Activated CD4-positive, alpha-beta T cell treated with anti-CD3 and anti-CD28 coated beads, Interleukin-2, amount 10 ng/mL, durations not matched to agents 7 days and 5 days (primary cell): ENCODE measurements at regions not wholly inside any gene's neighbourhood (a gene's known extent, or its start where the extent isn't known, plus 50 kb on each side); places are given as distances from the start of the nearest gene placed in this dataset.

Experiments
- CTCF ChIA-PET: fragments of 350-600 bp; sonication (Branson Sonifier 250); formaldehyde crosslinking; loops from one replicate; lab custom pipeline; 2021; ENCODE audit warnings: antibody characterized with exemption; lab: Charles Lee
- POLR2A ChIA-PET: fragments of 350-600 bp; sonication (Branson Sonifier 250); formaldehyde crosslinking; loops from one replicate; lab custom pipeline; 2021; ENCODE audit warnings: antibody characterized with exemption; lab: Charles Lee
- DNase-seq: peaks from one replicate; pipeline ENCODE4 v3.0.0-alpha.2; 2020
- H3K27ac Mint-ChIP-seq: one replicate; pipeline ENCODE4 v1.8.0; 2021; ENCODE audit warnings: mild to moderate bottlenecking, moderate library complexity, mixed read lengths
- H3K27me3 Mint-ChIP-seq: one replicate; pipeline ENCODE4 v1.8.0; 2021; ENCODE audit warnings: mixed read lengths
- H3K36me3 Mint-ChIP-seq: one replicate; pipeline ENCODE4 v1.8.0; 2021; ENCODE audit warnings: low read depth, mixed read lengths
- H3K4me1 Mint-ChIP-seq: one replicate; pipeline ENCODE4 v1.8.0; 2021; ENCODE audit warnings: mixed read lengths
- H3K4me3 Mint-ChIP-seq: one replicate; pipeline ENCODE4 v1.8.0; 2021; ENCODE audit warnings: mild to moderate bottlenecking, moderate library complexity, mixed read lengths
- H3K9me3 Mint-ChIP-seq: one replicate; pipeline ENCODE4 v1.8.0; 2021; ENCODE audit warnings: mixed read lengths

DNA sequence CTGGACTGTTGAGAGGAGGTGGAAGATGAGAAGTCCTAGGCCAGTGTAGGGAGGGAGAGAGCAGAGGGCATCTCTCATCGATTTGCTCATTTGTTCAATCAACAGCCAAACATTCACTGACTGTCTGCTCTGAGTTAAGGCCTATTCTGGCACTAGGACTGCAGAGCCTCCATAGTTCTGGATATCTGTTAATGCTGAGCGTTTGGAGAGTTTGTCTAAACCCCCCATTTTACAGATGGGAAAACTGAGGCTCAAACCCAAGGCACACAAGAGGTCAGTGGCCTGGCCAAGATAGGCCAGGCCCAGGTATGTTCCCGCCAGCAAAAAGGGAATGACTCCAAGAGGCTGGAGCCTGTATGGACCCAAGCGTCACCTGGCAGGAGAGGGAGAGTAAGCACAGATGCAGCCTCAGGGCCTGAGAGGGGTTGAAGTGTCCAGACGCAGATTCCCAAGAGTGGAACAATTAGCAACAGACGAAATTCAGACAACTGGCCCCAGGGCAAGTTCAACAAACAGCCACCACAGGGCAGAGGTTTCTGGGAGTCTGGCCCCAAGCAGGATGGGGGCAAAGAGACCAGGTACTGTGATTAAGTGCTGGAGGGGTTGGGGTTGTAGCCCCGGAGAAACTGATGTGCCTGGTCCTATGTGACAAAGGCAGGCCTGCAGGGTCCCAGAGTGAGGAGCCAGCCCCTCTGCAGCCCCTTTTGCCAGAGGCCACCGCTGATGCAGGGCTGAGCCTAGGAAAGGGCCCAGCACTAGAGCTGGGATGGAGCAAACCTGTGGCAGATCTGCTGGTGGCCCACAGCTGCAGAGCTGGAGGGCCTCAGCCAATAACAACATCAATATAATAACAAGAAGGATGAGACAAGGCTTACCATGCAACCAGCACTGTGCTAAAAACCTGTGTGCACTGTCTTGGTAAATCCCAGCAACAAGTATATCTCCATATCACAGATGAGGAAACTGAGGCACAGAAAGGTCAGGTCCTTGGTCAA lies 245.1 kb upstream of the TLE3 start:
- POLR2A ChIA-PET: no interaction called here
- Mint-ChIP-seq H3K36me3 (no peaks in the 10 kb centered on the region), H3K9me3 (no peaks in the 10 kb centered on the region), H3K27me3 (peaks cover 5% of the 10 kb centered on the region), H3K27ac (no peak overlapping the region), H3K4me3 (no peak overlapping the region), H3K4me1 (no peaks in the 10 kb centered on the region)
- CTCF ChIA-PET: no interaction called here
- no peak for DNase-seq

DNA sequence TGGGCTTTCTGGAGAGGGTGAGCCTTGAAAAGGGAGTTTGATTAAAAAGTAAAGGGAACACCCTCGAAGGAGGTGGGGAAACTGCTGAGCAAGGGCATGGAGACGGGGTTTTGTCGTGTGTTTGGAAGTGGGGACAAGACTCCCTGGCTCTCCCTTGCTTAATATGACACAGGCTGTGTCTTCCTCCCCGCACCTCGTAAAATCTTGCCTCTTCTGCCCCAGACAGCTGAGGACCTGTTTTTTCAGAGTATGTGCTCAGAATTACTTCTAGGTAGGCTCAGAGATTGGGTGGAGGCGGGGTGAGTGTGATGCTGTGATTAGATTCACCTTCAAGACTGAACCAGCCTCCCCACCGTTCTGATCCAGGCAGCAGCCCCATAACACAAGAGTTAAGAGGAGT lies 244.4 kb upstream of the TLE3 start:
- no peak overlapping the region for H3K27ac Mint-ChIP-seq
- no peak for DNase-seq
- H3K27me3 Mint-ChIP-seq: peaks cover under 1% of the 10 kb centered on the region
- H3K4me3 Mint-ChIP-seq: no peak overlapping the region
- ChIA-PET POLR2A (no interaction called here), CTCF (no interaction called here)
- no peaks in the 10 kb centered on the region for H3K9me3 Mint-ChIP-seq
- no peaks in the 10 kb centered on the region for H3K36me3 Mint-ChIP-seq
- H3K4me1 Mint-ChIP-seq: no peaks in the 10 kb centered on the region

DNA sequence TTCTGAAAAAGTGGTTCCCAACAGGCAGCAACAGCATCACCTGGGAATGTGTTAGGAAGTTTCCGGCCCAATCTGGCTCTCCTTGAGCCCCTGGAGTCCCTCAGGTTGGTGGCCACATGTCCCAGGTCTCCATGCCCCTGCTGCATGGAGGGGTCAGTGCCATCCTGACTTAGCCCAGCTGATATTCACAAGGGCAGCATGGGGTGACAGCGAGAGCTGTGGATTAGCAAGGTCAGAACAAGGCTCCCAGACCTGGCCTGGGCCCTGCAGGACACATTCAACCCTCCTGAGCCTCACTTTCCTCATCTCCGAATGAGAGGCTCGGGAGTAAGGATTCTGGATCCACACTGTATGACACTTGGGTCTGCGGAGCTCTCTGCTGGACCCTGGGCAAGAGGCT lies 243.8 kb upstream of the TLE3 start:
- Mint-ChIP-seq H3K4me1 (peaks cover 2% of the 10 kb centered on the region), H3K27ac (no peak overlapping the region), H3K27me3 (no peaks in the 10 kb centered on the region), H3K4me3 (no peak overlapping the region), H3K9me3 (no peaks in the 10 kb centered on the region), H3K36me3 (no peaks in the 10 kb centered on the region)
- POLR2A ChIA-PET: no interaction called here
- no peak for DNase-seq
- CTCF ChIA-PET: no interaction called here

DNA sequence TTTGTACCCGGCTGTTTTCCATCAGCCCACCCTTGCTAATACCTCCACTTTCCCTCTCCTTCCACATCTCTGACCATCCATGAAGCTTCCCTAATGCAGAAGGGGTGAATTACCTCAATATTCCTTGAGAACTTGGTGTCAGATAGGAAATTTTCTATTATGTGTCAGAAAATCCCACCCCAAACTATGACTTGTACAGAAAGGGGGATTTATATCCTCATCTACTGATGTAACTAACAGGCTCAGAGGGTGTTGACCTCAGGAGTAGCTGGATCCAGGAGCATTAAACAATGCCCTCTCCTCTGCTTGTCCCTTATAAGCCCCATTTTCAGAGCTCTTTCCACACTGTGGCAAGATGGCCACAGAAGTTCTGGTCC lies 242.8 kb upstream of the TLE3 start:
- H3K27ac Mint-ChIP-seq: no peak overlapping the region
- no peak for DNase-seq
- CTCF ChIA-PET: no interaction called here
- peaks cover 3% of the 10 kb centered on the region for H3K36me3 Mint-ChIP-seq
- peaks cover 5% of the 10 kb centered on the region for H3K9me3 Mint-ChIP-seq
- peaks cover 4% of the 10 kb centered on the region for H3K4me1 Mint-ChIP-seq
- POLR2A ChIA-PET: no interaction called here
- H3K4me3 Mint-ChIP-seq: no peak overlapping the region
- peaks cover 6% of the 10 kb centered on the region for H3K27me3 Mint-ChIP-seq

DNA sequence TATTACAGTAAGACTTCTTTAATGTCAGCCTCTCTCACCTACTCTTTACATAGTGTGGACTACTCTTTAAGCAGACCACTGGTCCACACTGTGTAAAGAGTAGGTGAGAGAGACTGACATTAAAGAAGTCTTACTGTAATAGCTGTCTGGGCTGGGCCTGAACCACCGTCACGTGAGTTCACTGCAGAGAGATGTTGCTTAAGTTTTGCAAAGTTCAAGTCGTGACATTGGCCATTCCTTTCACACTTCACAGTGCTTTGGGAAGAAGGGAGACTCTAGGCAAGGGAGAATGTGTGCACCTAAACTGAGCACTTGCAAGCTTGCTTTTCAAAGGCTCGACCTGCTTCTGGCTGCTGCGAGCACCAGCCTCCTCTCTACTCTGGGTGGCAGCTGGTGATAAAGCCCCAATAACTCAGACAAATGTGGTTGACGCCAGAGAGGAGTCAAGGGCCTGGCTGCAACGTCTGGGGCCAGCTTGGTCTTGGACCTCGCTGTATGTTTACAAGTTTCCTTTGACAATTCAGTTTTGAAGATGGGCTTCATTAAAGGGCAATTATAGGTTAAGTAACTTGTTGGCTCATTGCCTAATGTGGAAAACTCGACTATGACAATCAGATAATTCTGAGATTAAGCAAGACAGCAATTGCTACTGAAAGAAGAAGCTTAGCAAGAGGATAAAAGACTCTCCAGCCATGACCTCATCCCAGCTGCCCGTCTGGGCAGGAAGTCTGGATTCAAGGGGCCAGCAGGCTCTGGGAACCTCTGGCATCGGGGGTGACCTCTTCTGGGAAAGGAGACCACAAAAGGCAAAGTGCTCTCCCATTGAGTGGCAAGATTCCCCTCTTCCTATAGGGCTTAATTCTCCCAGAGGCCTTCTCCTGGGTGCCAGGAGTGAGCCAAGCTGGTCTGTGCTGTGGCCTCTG lies 242.1 kb upstream of the TLE3 start:
- ChIA-PET CTCF (no interaction called here), POLR2A (no interaction called here)
- peaks cover 4% of the 10 kb centered on the region for H3K4me1 Mint-ChIP-seq
- H3K9me3 Mint-ChIP-seq: peaks cover 11% of the 10 kb centered on the region
- no peak for DNase-seq
- H3K36me3 Mint-ChIP-seq: peaks cover 3% of the 10 kb centered on the region
- H3K27me3 Mint-ChIP-seq: peaks cover 8% of the 10 kb centered on the region
- no peak overlapping the region for H3K4me3 Mint-ChIP-seq
- no peak overlapping the region for H3K27ac Mint-ChIP-seq

DNA sequence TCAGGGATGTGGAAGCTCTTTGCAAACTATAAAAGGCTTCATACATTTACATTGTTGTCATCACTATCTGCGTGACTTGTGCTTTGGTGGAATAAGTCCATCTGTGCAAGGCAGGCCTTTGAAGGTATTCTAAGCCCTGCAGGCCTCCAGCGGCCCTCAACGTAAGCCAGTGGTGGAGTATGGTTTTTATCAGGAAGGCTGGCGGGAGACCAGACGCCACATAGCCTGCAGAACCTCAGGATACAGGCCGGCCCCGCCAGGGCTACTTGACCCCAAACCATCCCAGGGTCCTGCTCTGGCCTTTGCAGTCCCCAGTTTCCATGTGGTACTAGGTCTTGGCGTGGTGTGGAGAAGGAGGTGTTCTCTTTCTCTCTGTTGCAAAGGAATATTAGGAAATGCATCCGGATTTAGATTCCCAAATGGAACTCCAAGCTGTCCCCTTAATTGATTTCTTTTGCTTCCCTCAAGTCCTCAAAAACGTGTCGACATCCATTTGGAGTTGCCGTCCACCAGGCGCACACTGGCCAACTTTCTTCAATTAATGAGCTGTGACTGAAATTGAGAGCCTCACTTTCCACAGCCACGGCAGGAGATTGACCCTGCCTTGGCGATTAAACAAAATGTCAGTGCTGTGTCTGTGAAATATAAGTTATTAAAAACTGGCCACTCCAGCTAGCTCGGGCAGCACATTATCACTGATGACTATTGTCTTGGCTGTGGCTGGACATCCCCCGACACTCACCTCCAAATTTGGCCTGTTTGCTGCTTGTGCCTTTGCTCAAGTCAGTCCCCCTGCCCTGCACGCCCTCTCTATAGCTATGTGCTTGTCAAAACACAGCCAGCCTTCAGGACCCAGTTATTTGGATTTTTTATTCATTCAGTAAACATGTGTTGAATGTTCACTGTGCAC lies 239.8 kb upstream of the TLE3 start:
- H3K4me3 Mint-ChIP-seq: no peak overlapping the region
- peaks cover 19% of the 10 kb centered on the region for H3K27me3 Mint-ChIP-seq
- peaks cover 6% of the 10 kb centered on the region for H3K36me3 Mint-ChIP-seq
- CTCF ChIA-PET: no interaction called here
- DNase-seq: no peak
- POLR2A ChIA-PET: no interaction called here
- H3K9me3 Mint-ChIP-seq: peaks cover 17% of the 10 kb centered on the region
- H3K4me1 Mint-ChIP-seq: peaks cover 4% of the 10 kb centered on the region
- H3K27ac Mint-ChIP-seq: no peak overlapping the region

DNA sequence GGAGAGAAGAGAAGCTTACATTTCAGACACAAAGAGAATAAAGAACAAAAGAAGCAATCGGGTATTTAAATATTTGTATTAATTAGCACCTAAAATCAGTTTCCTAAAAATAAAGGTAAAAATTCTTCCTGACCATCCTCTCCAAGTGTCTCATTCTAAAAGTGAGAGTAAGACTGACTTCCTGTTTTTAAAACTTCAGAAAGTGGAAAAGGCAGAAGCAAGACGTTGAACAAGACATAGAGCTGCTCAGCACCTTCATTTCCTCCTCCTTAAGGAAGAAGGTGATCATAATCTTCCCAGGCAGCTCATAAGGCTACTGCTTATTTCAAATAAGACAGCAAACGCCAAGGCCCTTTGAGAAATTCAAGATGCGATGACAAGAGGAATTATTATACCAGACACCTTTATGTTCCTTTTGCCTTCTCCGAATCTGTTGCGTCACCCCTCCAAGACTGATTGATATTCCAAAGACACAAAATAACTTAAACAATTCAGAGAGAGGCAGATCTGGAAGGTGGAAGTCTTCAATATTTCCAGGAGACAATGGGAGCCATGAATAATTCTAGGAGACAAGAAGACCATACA lies 238.8 kb upstream of the TLE3 start:
- Mint-ChIP-seq H3K4me1 (peaks cover 4% of the 10 kb centered on the region), H3K36me3 (peaks cover 6% of the 10 kb centered on the region), H3K27me3 (peaks cover 23% of the 10 kb centered on the region), H3K9me3 (peaks cover 20% of the 10 kb centered on the region), H3K4me3 (no peak overlapping the region), H3K27ac (no peak overlapping the region)
- ChIA-PET POLR2A (no interaction called here), CTCF (no interaction called here)
- no peak for DNase-seq

DNA sequence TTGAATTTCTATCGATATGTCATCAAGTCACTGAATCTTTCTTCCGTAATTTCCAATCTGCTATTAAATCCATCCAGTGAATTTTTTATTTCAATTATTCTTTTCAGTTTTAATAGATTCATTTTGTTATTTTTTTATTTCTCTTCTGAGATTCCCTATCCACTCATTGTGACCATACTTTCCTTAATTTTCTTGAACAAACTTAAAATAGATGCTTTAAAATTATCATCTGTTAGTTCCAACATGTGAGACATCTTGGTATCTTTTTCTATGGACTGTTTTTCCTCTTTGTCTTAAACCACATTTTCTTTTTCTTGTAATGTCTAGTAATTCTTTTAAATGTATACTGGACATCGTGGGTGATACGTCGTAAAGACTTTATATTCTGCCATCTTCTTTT lies 236.6 kb upstream of the TLE3 start:
- Mint-ChIP-seq H3K9me3 (peaks cover 20% of the 10 kb centered on the region), H3K27me3 (peaks cover 37% of the 10 kb centered on the region), H3K27ac (no peak overlapping the region), H3K36me3 (peaks cover 6% of the 10 kb centered on the region), H3K4me1 (peaks cover 4% of the 10 kb centered on the region), H3K4me3 (no peak overlapping the region)
- POLR2A ChIA-PET: no interaction called here
- no peak for DNase-seq
- CTCF ChIA-PET: no interaction called here

DNA sequence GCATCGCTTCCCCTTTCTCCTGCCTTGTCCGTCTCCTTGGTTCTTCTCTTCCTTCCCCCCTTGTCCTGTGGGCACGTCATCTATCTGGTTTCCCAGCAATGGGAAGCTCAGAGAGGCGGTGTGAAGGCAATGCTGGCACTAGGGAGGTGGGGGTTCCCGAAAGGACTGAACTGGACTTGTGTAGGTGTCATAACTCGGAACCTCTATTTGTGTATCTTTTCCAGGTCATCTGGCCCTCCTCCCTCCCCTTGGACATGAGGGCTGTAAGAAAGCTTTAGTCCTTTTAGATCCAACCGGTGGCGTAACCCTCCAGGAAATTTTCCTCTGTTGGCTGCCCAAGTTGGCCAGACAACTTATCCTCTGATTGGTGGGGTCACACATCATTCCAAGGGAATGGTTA lies 231.5 kb upstream of the TLE3 start:
- peaks cover 14% of the 10 kb centered on the region for H3K4me1 Mint-ChIP-seq
- peaks cover 2% of the 10 kb centered on the region for H3K9me3 Mint-ChIP-seq
- ChIA-PET CTCF (interaction anchor here (0.6 kb wide), 1 partner anchor 164 kb away, joined by 3 read pairs; no protein-coding TSS in a partner anchor), POLR2A (no interaction called here)
- no peaks in the 10 kb centered on the region for H3K36me3 Mint-ChIP-seq
- peaks cover 42% of the 10 kb centered on the region for H3K27me3 Mint-ChIP-seq
- DNase-seq: no peak
- H3K4me3 Mint-ChIP-seq: no peak overlapping the region
- no peak overlapping the region for H3K27ac Mint-ChIP-seq

DNA sequence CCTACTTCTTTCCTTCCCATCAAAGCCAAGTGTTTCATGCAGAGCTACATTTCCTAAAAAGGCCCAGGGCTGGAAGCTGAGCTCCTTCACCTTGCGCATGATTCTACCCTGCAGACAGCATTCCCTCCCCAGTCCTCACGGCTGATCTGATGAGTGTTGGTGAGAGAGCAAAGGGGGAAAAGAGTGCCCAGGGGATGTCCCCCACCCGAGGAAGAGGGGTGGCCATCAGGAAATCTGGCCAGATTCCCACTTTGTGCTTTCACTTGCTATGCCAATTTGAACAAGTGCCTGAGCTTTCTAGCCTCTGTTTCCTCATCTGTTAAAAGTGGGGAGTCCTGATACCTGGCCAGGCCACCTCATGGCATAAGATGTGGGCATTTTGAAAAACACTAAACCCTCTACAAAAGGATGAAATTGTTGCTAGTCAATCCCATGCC lies 231.0 kb upstream of the TLE3 start:
- ChIA-PET CTCF (interaction anchor here (0.6 kb wide), 1 partner anchor 165 kb away, joined by 3 read pairs; no protein-coding TSS in a partner anchor), POLR2A (no interaction called here)
- H3K27me3 Mint-ChIP-seq: peaks cover 39% of the 10 kb centered on the region
- H3K4me3 Mint-ChIP-seq: no peak overlapping the region
- peaks cover 14% of the 10 kb centered on the region for H3K4me1 Mint-ChIP-seq
- peaks cover 2% of the 10 kb centered on the region for H3K9me3 Mint-ChIP-seq
- no peak for DNase-seq
- H3K36me3 Mint-ChIP-seq: no peaks in the 10 kb centered on the region
- H3K27ac Mint-ChIP-seq: no peak overlapping the region

DNA sequence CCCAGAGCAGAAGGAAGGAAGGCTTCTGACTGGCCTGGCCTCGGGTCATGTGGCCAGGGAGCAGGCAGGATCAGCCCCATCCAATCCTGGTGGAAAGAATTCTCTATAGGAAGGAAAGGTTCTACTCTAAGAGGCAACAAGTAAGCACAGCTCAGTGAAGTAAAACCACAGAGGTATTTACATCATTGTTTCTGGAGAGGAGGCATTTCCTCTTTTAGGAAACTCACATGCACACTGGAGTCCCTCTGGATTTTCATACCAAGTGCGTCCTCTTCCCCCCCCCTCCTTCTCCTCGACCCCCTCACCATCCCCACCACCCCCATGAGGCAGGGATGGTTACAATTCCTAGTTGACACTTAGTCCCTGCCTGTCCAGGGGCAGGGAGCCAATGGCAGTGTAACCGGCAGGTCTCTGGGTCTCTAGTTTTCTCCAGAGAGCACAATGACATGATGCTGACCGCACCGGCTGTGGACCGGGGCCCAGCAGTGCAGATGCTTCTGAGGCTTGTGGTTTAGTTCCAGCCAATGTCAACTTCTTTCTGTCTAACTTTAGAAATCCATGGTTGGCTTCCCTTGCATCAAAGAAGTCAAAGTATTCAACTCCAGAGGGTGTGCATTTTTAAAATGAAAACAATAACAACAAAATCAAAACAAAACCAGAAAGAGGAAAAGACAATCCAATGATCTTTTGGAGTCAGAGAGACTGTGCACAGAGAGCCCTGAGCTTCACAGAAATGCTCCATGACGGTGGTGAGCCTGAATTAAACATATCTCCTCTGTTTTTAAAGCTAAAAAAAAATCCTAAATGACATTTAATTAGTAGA lies 230.3 kb upstream of the TLE3 start:
- H3K4me1 Mint-ChIP-seq: peaks cover 14% of the 10 kb centered on the region
- peaks cover 35% of the 10 kb centered on the region for H3K27me3 Mint-ChIP-seq
- H3K9me3 Mint-ChIP-seq: peaks cover 2% of the 10 kb centered on the region
- no peak overlapping the region for H3K27ac Mint-ChIP-seq
- no peak for DNase-seq
- H3K36me3 Mint-ChIP-seq: no peaks in the 10 kb centered on the region
- POLR2A ChIA-PET: no interaction called here
- H3K4me3 Mint-ChIP-seq: no peak overlapping the region
- CTCF ChIA-PET: interaction anchor here (0.6 kb wide), 1 partner anchor 165 kb away, joined by 3 read pairs; no protein-coding TSS in a partner anchor
